SK-N-MC (cell line): ENCODE measurements at regions not wholly inside any gene's neighbourhood (a gene's known extent, or its start where the extent isn't known, plus 50 kb on each side); places are given as distances from the start of the nearest gene placed in this dataset.

Experiments
- DNase-seq: peaks from one replicate; pipeline ENCODE4 v3.0.0-alpha.2; 2011; ENCODE audit warnings: low read depth, low spot score
- H3K27ac ChIP-seq: fragments of 200-600 bp; sonication (generic); 2 replicates; pipeline ENCODE4 v1.5.1; 2016; ENCODE audit warnings: mixed run types
- H3K36me3 ChIP-seq: fragments of 200-600 bp; sonication (generic); 2 replicates; pipeline ENCODE4 v1.6.1; 2017; ENCODE audit warnings: antibody characterized with exemption, low read length, mixed read lengths; ENCODE audit not compliant: insufficient read depth
- H3K4me3 ChIP-seq: fragments of 200-600 bp; sonication (generic); 2 replicates; pipeline ENCODE4 v1.5.1; 2016
- H3K9ac ChIP-seq: fragments of 200-600 bp; sonication (generic); 2 replicates; pipeline ENCODE4 v1.8.0; 2017; ENCODE audit warnings: mixed run types, mixed read lengths; ENCODE audit not compliant: insufficient read length
- H3K9me3 ChIP-seq: fragments of 200-600 bp; sonication (generic); 2 replicates; pipeline ENCODE4 v1.6.1; 2017; ENCODE audit warnings: low read depth, mild to moderate bottlenecking, antibody characterized with exemption, low read length, moderate library complexity, mixed read lengths
- EZH2 ChIP-seq: fragments of 200-600 bp; sonication (generic); IDR thresholded peaks from one replicate; pipeline ENCODE4 v1.6.1; 2017; ENCODE audit warnings: antibody characterized with exemption
- FOXP2 ChIP-seq: optimal IDR thresholded peaks from 2 replicates; pipeline ENCODE3; 2011; ENCODE audit warnings: mild to moderate bottlenecking, moderate library complexity; ENCODE audit not compliant: insufficient read depth; ENCODE audit errors: extremely low read length, control extremely low read depth
- POLR2AphosphoS5 ChIP-seq: IDR thresholded peaks from 2 replicates; pipeline ENCODE4 v1.6.1; 2012; ENCODE audit warnings: mild to moderate bottlenecking, low read depth, low read length, borderline replicate concordance

GRCh38 chr13:44748439-44748838, 172.3 kb upstream of the TSC22D1 start:
- no peak overlapping the region for H3K27ac ChIP-seq
- H3K9ac ChIP-seq = no peak overlapping the region
- no peak for TF ChIP-seq EZH2
- no peak for DNase-seq
- no peaks in the 10 kb centered on the region for H3K36me3 ChIP-seq
- no peaks in the 10 kb centered on the region for H3K9me3 ChIP-seq
- no peak overlapping the region for H3K4me3 ChIP-seq

DNA sequence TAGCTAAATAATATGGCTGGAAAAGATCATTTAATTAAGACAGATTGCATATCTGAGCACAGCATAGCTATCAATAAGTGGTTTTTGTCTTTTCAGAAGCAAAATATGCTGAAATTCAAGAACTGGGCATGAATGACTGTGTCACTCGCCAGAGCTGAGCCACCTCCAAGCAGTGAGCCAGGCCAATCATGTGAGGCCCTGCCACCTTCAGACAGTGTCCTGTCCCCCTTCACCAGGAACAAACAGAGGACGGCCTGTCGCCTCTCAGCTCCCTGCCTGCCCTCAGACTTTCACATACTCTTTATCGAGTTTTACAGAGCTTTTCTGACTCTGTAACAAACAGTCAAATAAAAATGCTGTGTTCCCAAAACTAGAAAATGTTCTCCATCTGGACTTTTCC, 171.0 kb upstream of the TSC22D1 start:
- H3K9ac ChIP-seq = no peak overlapping the region
- no peaks in the 10 kb centered on the region for H3K9me3 ChIP-seq
- DNase-seq = no peak
- H3K36me3 ChIP-seq = no peaks in the 10 kb centered on the region
- TF ChIP-seq POLR2AphosphoS5 (no peak), EZH2 (no peak), FOXP2 (no peak)
- H3K4me3 ChIP-seq = no peak overlapping the region
- no peak overlapping the region for H3K27ac ChIP-seq

DNA sequence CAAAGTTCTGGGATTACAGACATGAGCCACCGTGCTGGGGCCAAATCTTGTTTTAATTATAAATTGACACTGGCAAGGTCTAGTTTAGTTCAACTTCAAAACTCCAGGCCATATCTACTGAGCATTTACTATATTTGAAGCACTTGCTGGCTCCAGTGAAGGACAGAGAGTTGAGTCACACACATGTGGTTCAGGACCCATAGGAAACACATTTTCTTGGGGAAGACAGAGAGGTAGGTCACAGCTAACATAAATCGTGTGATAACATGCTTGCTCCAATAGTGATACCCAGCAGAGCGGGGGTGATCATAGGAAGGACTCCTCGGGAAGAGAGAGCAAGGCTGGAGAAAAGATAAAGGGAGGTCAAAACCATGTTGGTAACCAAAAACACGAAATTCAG, 170.6 kb upstream of the TSC22D1 start:
- Histone ChIP-seq H3K36me3 (no peaks in the 10 kb centered on the region), H3K4me3 (no peak overlapping the region), H3K9ac (no peak overlapping the region), H3K9me3 (no peaks in the 10 kb centered on the region), H3K27ac (no peak overlapping the region)
- TF ChIP-seq POLR2AphosphoS5 = no peak
- TF ChIP-seq FOXP2 = no peak
- TF ChIP-seq EZH2 = no peak
- DNase-seq = no peak

DNA sequence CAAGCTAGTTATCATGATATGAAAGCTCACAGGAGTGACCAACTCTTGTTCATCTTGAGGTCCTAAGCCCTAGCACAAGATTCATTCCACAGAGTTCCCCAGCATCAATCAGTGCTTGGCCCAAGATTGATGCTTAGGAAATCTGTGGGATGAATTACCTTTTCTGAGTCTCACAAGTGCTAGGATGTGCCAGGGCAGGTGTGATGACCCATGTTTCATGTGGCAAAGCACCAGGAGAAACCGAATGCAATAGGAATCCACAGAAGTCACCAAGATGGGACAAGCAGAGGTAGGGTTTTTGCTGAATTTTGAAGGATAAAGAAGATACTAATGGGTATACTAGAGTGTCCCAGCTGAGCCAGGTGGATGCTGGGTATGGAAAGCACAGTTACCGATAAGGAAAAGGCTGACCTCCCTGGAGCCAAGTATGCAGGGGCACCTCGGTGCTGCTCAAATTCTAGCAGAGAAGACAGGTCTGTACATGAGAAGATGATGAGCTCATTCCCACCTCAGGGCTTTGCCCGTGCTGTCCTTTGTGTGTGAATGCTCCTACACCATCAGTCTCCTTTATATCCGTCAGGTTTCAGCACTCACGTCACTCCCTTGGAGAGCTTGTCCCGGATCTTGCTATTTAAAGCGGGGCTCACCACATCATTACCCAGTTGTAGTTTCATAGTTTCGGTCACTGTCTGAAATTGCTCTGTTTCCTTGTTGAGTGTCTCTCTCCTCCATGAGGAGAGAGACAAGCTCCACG, 168.9 kb upstream of the TSC22D1 start:
- no peak for TF ChIP-seq EZH2
- Histone ChIP-seq H3K9me3 (no peaks in the 10 kb centered on the region), H3K27ac (no peak overlapping the region), H3K9ac (no peak overlapping the region), H3K4me3 (no peak overlapping the region), H3K36me3 (no peaks in the 10 kb centered on the region)
- no peak for DNase-seq

DNA sequence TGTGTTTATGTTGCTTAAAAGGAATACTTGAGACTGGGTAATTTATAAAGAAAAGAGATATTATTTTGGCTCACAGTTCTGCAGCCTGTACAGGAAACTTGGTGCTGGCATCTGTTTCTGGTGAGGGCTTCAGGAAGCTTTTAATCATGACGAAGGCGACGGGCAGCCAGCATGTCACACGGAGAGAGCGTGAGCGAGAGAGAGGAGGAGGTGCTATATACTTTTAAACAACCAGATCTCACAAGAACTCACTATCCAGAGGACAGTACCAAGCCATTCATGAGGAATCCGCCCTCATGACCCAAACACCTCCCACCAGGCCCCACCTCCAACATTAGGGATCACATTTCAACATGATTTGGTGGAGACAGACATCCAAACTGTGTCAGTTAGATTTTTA, 163.4 kb upstream of the TSC22D1 start:
- Histone ChIP-seq H3K27ac (no peak overlapping the region), H3K9me3 (no peaks in the 10 kb centered on the region), H3K36me3 (no peaks in the 10 kb centered on the region), H3K9ac (no peak overlapping the region), H3K4me3 (no peak overlapping the region)
- TF ChIP-seq FOXP2 (no peak), EZH2 (no peak), POLR2AphosphoS5 (no peak)
- DNase-seq = no peak

GRCh38 chr13:44739120-44739519, 163.0 kb upstream of the TSC22D1 start:
- H3K27ac ChIP-seq = no peak overlapping the region
- TF ChIP-seq FOXP2 (no peak), POLR2AphosphoS5 (no peak), EZH2 (no peak)
- no peak for DNase-seq
- H3K9ac ChIP-seq = no peak overlapping the region
- H3K4me3 ChIP-seq = no peak overlapping the region
- no peaks in the 10 kb centered on the region for H3K9me3 ChIP-seq
- no peaks in the 10 kb centered on the region for H3K36me3 ChIP-seq

DNA sequence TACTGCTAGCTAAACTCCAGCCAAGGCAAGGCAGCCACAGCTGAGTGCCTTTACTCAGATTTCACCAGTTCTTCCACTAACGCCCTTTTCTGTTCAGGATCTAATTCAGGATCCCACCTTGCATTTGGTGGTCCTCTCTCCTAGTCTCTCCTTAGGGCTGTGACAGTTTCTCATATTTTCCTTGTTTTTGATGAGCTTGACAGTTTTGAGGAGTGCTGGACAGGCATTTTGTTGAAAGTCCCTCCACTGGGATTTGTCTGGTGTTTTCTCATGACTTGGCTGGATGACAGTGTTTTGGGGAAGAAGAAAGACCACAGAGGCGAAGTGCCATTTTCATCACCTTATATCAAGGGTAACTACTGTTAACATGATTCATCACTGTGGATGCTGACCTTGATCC, 162.3 kb upstream of the TSC22D1 start:
- TF ChIP-seq FOXP2 (no peak), POLR2AphosphoS5 (no peak), EZH2 (no peak)
- H3K9me3 ChIP-seq = no peaks in the 10 kb centered on the region
- no peak overlapping the region for H3K9ac ChIP-seq
- no peak overlapping the region for H3K4me3 ChIP-seq
- H3K36me3 ChIP-seq = no peaks in the 10 kb centered on the region
- H3K27ac ChIP-seq = no peak overlapping the region
- no peak for DNase-seq

DNA sequence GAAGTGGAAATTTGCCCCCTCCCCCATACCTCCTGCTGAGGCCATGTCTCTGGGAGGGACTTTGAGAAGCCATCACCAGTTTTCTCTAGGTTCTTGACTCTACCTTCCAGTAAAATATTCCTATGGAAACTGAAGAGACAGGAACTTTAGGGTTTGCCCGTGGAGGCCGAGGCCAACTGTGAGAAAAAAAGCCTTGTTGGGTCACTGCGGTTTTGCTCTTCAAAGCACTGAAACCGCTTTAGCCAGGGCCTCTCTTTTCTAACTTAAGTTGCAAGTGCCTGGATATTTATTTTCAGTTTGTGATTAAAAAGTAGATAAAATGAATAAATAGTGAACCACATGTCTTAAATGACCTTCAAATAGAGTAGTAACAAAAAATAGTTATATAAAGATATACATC, 159.7 kb upstream of the TSC22D1 start:
- no peaks in the 10 kb centered on the region for H3K36me3 ChIP-seq
- TF ChIP-seq POLR2AphosphoS5 (no peak), FOXP2 (no peak), EZH2 (no peak)
- DNase-seq = no peak
- no peaks in the 10 kb centered on the region for H3K9me3 ChIP-seq
- H3K9ac ChIP-seq = no peak overlapping the region
- no peak overlapping the region for H3K27ac ChIP-seq
- no peak overlapping the region for H3K4me3 ChIP-seq

- Histone ChIP-seq H3K27ac (peak overlapping the region; percentile 70), H3K4me3 (peak overlapping the region; percentile 33; the same call in 1 of the 2 replicates), H3K9ac (no peak overlapping the region), H3K36me3 (no peaks in the 10 kb centered on the region), H3K9me3 (no peaks in the 10 kb centered on the region)
- peak; percentile 40 for DNase-seq
- TF ChIP-seq EZH2 (no peak), POLR2AphosphoS5 (no peak), FOXP2 (no peak)
Observed at GRCh38 chr13:44734201-44734707, 158.1 kb upstream of the TSC22D1 start.
